ENCODE measurements at regions not wholly inside any gene's neighbourhood (a gene's known extent, or its start where the extent isn't known, plus 50 kb on each side); places are given as distances from the start of the nearest gene placed in this dataset.

DNA sequence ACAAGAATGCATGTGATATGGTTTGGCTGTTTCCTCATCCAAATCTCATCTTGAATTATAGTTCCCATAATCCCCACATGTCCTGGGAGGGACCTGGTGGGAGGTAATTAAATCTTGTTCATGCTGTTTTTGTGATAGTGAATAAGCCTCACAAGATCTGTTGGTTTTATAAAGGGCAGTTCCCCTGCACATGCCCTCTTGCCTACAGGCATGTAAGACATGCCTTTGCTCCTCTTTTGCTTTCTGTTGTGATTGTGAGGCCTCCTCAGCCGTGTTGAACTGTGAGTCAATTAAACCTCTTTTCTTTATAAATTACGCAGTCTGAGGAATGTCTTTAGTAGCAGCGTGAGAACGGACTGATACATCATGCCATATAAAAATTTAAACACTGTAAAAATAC, 1537.0 kb downstream of the OTOL1 start:
- no peak for DNase-seq (ENCODE audit: low spot score in 2 of 2, unreplicated experiment in 2 of 2)
- Mint-ChIP-seq H3K36me3 (no peaks in the 10 kb centered on the region), H3K27ac (no peak overlapping the region), H3K27me3 (ENCODE audit: low read depth) (no peaks in the 10 kb centered on the region), H3K4me1 (peaks cover 4% of the 10 kb centered on the region), H3K9me3 (peaks cover 8% of the 10 kb centered on the region), H3K4me3 (no peak overlapping the region)
- TF ChIP-seq, protein P1, sequence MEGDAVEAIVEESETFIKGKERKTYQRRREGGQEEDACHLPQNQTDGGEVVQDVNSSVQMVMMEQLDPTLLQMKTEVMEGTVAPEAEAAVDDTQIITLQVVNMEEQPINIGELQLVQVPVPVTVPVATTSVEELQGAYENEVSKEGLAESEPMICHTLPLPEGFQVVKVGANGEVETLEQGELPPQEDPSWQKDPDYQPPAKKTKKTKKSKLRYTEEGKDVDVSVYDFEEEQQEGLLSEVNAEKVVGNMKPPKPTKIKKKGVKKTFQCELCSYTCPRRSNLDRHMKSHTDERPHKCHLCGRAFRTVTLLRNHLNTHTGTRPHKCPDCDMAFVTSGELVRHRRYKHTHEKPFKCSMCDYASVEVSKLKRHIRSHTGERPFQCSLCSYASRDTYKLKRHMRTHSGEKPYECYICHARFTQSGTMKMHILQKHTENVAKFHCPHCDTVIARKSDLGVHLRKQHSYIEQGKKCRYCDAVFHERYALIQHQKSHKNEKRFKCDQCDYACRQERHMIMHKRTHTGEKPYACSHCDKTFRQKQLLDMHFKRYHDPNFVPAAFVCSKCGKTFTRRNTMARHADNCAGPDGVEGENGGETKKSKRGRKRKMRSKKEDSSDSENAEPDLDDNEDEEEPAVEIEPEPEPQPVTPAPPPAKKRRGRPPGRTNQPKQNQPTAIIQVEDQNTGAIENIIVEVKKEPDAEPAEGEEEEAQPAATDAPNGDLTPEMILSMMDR (IDR thresholded peaks at IDR 0.05; ENCODE audit: unreplicated experiment), result no peak

DNA sequence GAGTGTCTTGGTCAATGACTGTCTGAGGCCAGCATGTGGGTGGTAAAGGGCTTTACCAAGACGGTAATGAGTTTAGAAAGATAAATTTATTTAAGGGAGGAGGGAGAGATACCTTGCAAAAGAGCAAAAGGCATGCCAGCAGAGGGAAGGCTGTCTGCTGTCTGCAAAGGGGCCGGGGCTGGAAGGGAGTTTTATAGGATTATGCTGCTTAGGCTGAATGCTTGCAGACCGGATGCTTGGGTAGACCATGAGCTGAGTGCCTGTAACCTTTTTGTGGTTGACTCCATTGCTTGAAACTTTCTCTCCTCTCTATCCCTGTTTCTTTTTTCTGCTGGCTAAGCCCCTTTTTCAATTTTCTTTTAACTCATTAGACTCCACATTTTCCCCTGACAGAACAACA, 1543.0 kb downstream of the OTOL1 start:
- DNase-seq (ENCODE audit: low spot score in 2 of 2, unreplicated experiment in 2 of 2), result no peak
- Mint-ChIP-seq H3K4me1 (no peaks in the 10 kb centered on the region), H3K36me3 (no peaks in the 10 kb centered on the region), H3K27ac (no peak overlapping the region), H3K4me3 (no peak overlapping the region), H3K9me3 (peaks cover 14% of the 10 kb centered on the region), H3K27me3 (ENCODE audit: low read depth) (no peaks in the 10 kb centered on the region)
- TF ChIP-seq, protein P1 (IDR thresholded peaks at IDR 0.05; ENCODE audit: unreplicated experiment), result no peak

DNA sequence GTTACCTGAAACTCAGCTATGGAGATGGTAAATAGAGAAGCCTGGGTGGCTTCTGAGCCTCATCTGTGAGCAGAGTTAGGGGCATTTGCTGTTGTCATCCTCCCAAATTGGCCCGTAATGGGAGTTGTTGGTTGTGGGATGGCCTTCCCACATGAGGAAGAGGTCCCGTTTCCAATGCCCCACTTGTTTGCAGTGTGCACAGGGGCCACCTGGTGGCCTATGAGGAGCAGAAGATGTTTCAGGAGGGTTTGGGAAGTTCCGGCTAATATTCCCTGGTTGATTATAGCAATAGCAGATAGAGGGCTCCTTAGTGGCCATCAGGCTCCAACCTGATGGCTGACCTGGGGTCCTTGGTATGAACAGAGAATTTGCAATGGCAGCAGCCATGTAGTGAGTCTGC, 1546.5 kb downstream of the OTOL1 start:
- Mint-ChIP-seq H3K36me3 (no peaks in the 10 kb centered on the region), H3K4me1 (no peaks in the 10 kb centered on the region), H3K4me3 (no peak overlapping the region), H3K9me3 (peaks cover 14% of the 10 kb centered on the region), H3K27me3 (ENCODE audit: low read depth) (no peaks in the 10 kb centered on the region), H3K27ac (no peak overlapping the region)
- no peak for DNase-seq (ENCODE audit: low spot score in 2 of 2, unreplicated experiment in 2 of 2)
- TF ChIP-seq, protein P1 (IDR thresholded peaks at IDR 0.05; ENCODE audit: unreplicated experiment), result no peak

DNA sequence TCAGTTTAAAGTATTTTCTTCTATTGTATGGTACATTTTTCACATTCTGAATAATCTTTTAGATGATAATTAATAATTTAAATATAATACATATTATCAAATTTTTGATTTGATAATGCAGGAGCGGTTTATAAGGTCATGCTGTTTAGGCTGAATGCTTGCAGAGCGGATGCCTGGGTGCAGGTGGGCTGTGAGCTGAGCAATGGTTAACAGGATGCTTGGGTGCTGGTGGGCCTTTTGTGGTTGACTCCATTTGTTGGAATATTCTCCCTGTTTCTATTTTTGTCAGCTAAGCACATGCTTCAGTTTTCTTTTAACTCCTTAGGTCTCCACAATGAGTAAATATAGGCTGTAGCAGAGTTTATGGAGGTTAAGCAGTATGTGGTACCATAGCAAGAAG, 1549.3 kb downstream of the OTOL1 start:
- no peaks in the 10 kb centered on the region for H3K4me1 Mint-ChIP-seq
- TF ChIP-seq, protein P1 (IDR thresholded peaks at IDR 0.05; ENCODE audit: unreplicated experiment), result no peak
- H3K9me3 Mint-ChIP-seq, result peaks cover 14% of the 10 kb centered on the region

DNA sequence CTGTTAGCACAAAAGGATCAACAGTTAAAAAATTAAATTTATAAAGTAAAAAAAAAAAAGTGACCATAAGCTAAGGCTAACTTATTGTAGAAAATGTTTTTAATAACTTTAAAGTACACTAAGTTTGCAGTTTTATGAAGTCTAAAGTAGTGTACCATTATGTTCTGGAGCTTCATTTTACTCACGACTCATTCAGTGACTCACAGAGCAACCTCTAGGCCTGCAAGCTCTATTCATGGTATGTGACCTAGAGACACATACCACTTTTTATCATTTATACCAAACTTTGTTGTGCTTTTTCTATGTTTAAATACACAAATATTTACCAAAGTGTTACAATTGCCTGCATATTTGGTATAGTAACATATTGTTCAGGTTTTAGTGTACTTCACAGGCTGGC, 1552.3 kb downstream of the OTOL1 start:
- TF ChIP-seq, protein P1 (IDR thresholded peaks at IDR 0.05; ENCODE audit: unreplicated experiment), result no peak
- no peak for DNase-seq (ENCODE audit: low spot score in 2 of 2, unreplicated experiment in 2 of 2)
- no peak overlapping the region for H3K27ac Mint-ChIP-seq
- no peaks in the 10 kb centered on the region for H3K9me3 Mint-ChIP-seq
- H3K4me3 Mint-ChIP-seq, result no peak overlapping the region
- H3K4me1 Mint-ChIP-seq, result no peaks in the 10 kb centered on the region
- no peaks in the 10 kb centered on the region for H3K27me3 Mint-ChIP-seq (ENCODE audit: low read depth)
- no peaks in the 10 kb centered on the region for H3K36me3 Mint-ChIP-seq

More for the DNA sequence above, 1549.3 kb downstream of the OTOL1 start:
- Mint-ChIP-seq H3K27ac (no peak overlapping the region), H3K27me3 (ENCODE audit: low read depth) (no peaks in the 10 kb centered on the region), H3K36me3 (no peaks in the 10 kb centered on the region), H3K4me3 (no peak overlapping the region)
- DNase-seq (ENCODE audit: low spot score in 2 of 2, unreplicated experiment in 2 of 2), result no peak

DNA sequence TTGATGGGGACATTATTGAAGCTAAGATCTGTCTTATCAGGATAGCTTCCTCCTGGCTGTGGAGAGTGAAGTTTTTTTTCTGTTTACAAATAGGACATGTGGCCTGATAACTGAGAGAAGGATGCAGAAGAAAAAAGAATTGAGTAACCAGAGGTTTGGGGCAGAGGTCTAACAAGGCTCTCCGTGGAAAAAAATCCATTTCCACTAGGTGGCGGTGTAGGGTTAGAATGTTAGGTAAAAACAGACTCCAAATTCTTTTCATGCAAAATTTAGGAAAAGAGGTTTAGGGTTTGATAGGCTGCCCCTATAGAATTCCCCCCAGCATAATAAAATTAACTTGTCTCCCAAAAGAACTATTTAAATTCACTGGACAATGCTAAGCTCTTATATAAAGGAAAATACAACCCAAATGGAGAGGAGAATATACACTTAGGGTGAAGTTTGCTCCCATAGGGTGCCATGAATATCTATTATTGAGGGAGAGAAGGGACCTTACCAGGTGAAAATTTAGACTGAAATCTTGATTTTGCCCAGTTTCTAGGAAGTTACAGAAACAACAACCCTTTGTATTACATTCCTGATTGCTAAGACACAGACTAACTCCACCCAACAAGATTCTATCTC, 1560.4 kb downstream of the OTOL1 start:
- Mint-ChIP-seq H3K9me3 (no peaks in the 10 kb centered on the region), H3K4me1 (peaks cover 5% of the 10 kb centered on the region), H3K36me3 (no peaks in the 10 kb centered on the region), H3K4me3 (no peak overlapping the region), H3K27ac (no peak overlapping the region), H3K27me3 (ENCODE audit: low read depth) (no peaks in the 10 kb centered on the region)
- TF ChIP-seq, protein P1 (IDR thresholded peaks at IDR 0.05; ENCODE audit: unreplicated experiment), result peak; percentile 85
- DNase-seq (ENCODE audit: low spot score in 2 of 2, unreplicated experiment in 2 of 2), result peak in 1 of 2 experiments; percentile 46

Data from mesothelial cell of epicardium (in vitro differentiated cells).